ENCODE measurements at regions not wholly inside any gene's neighbourhood (a gene's known extent, or its start where the extent isn't known, plus 50 kb on each side); places are given as distances from the start of the nearest gene placed in this dataset.

GRCh38 chr10:81806842-81807241, 68.2 kb upstream of the NRG3 start:
- no peaks in the 10 kb centered on the region for H3K36me3 ChIP-seq
- no peak overlapping the region for H3K27ac ChIP-seq
- no peak for DNase-seq
- H3K9me3 ChIP-seq, result no peaks in the 10 kb centered on the region
- no peaks in the 10 kb centered on the region for H3K27me3 ChIP-seq
- no peaks in the 10 kb centered on the region for H3K4me1 ChIP-seq
- 56 to 57% methylated on average over 3 of the region's 3 CpGs for WGBS, 2 donors
- H3K4me3 ChIP-seq (replicated peaks in 1 of 3), result no peak overlapping the region
- intact Hi-C loops (cut with DNase I), result no loop called here
- TF ChIP-seq POLR2A (IDR thresholded peaks at IDR 0.05) (no peak), CTCF (IDR thresholded peaks at IDR 0.05) (no peak)

GRCh38 chr10:81814842-81815241, 60.2 kb upstream of the NRG3 start:
- Histone ChIP-seq H3K9me3 (no peaks in the 10 kb centered on the region), H3K4me3 (replicated peaks in 1 of 3) (no peak overlapping the region), H3K36me3 (no peaks in the 10 kb centered on the region), H3K27me3 (no peaks in the 10 kb centered on the region), H3K4me1 (no peaks in the 10 kb centered on the region), H3K27ac (no peak overlapping the region)
- DNase-seq, result no peak
- WGBS, 2 donors, result 81 to 92% methylated on average over 2 of the region's 2 CpGs
- TF ChIP-seq CTCF (IDR thresholded peaks at IDR 0.05), result no peak
- no peak for TF ChIP-seq POLR2A (IDR thresholded peaks at IDR 0.05)
- intact Hi-C loops (cut with DNase I), result no loop called here

GRCh38 chr10:81817596-81818170, 57.3 kb upstream of the NRG3 start:
- DNase-seq, result peak in 1 of 2 donors; percentile 2
- Histone ChIP-seq H3K27ac (no peak overlapping the region), H3K9me3 (no peaks in the 10 kb centered on the region), H3K4me3 (replicated peaks in 1 of 3) (no peak overlapping the region), H3K36me3 (no peaks in the 10 kb centered on the region), H3K27me3 (no peaks in the 10 kb centered on the region), H3K4me1 (no peaks in the 10 kb centered on the region)
- 39 to 57% methylated on average over 9 of the region's 9 CpGs for WGBS, 2 donors
- intact Hi-C loops (cut with DNase I), result no loop called here
- no peak for TF ChIP-seq POLR2A (IDR thresholded peaks at IDR 0.05)
- TF ChIP-seq CTCF (IDR thresholded peaks at IDR 0.05), result no peak

- Histone ChIP-seq H3K4me1 (no peaks in the 10 kb centered on the region), H3K27ac (no peak overlapping the region), H3K27me3 (no peaks in the 10 kb centered on the region), H3K9me3 (no peaks in the 10 kb centered on the region), H3K36me3 (no peaks in the 10 kb centered on the region), H3K4me3 (replicated peaks in 1 of 3) (no peak overlapping the region)
- peak in 5 of 6 experiments; percentile 25 to 62 (median 41) for TF ChIP-seq CTCF (IDR thresholded peaks at IDR 0.05)
- TF ChIP-seq POLR2A (IDR thresholded peaks at IDR 0.05), result no peak
- 10 to 13% methylated on average over 1 of the region's 1 CpG for WGBS, 2 donors
- intact Hi-C loops (cut with DNase I), result no loop called here
- DNase-seq, result peak; percentile 7 to 26
Observed at GRCh38 chr10:81820418-81820817, 54.6 kb upstream of the NRG3 start.
